Bronchial epithelial cell (primary cell): ENCODE measurements at regions not wholly inside any gene's neighbourhood (a gene's known extent, or its start where the extent isn't known, plus 50 kb on each side); places are given as distances from the start of the nearest gene placed in this dataset.

ENCODE experiments used
- DNase-seq: peaks from one replicate; pipeline ENCODE4 v3.0.0-alpha.2; 2010; ENCODE audit warnings: low read depth
- FAIRE-seq: peaks from 2 replicates; lab custom pipeline; 2011; peaks lifted over from hg19 to GRCh38; lab: Jason Lieb, UNC
- H3K27me3 ChIP-seq: 2 replicates; pipeline ENCODE4 v1.5.1; 2011; ENCODE audit warnings: low read length; ENCODE audit not compliant: control insufficient read depth, insufficient read depth
- H3K36me3 ChIP-seq: 2 replicates; pipeline ENCODE4 v1.5.1; 2011; ENCODE audit warnings: low read length; ENCODE audit not compliant: control insufficient read depth, insufficient read depth
- H3K4me3 ChIP-seq: 2 replicates; pipeline ENCODE4 v1.5.1; 2011; ENCODE audit warnings: mild to moderate bottlenecking, low read depth, low read length, control low read depth
- CTCF ChIP-seq: IDR thresholded peaks from 2 replicates; pipeline ENCODE4 v1.5.1; 2011; ENCODE audit warnings: mild to moderate bottlenecking, moderate library complexity, low read length, control low read depth, inconsistent platforms; ENCODE audit not compliant: insufficient read depth, severe bottlenecking

DNA sequence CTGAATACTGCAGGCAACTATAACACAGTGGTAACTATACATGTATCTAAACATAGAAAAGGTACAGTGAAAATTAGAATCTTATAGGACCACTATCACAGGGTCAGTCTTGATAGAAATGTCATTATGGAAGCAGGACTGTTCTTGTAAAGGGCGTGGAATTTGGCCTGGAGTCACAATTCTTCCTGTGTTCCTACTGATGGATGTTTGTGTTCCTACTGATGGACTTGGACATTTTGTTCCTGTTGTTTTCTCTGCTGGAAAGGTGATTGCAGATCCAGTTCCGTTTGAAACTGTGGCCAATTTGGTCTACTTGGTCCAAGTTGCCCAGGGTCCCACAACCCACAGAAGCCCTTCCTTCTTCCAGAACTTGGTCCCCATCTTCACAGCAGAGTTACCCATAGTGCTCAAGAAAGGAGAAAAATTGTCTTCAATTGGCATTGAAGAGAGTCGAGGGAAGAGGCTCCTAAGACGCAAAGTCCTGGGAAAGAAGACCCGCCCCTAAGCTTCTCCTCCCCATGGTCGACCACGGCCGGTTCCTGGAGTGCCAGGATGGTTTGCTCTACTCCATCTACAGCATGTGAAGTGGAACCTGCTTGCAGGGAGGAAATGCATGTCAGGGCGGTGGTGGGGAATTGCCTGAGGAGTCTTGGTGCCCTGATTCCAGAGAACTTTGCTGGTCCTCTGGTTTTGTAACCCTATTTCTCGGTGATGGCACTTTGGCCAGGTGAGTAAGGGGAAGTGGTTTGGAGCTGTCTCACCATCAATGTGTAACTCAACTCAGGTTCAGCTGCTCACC is 102.8 kb upstream of the RAB12 start:
- FAIRE-seq (no peak), DNase-seq (no peak)
- TF ChIP-seq CTCF, result no peak
- H3K4me3 ChIP-seq, result no peak overlapping the region
- H3K27me3 ChIP-seq, result no peaks in the 10 kb centered on the region
- H3K36me3 ChIP-seq, result no peaks in the 10 kb centered on the region

GRCh38 chr18:8507361-8507760 is 101.9 kb upstream of the RAB12 start:
- TF ChIP-seq CTCF, result no peak
- Histone ChIP-seq H3K36me3 (no peaks in the 10 kb centered on the region), H3K27me3 (no peaks in the 10 kb centered on the region), H3K4me3 (no peak overlapping the region)
- DNase-seq (peak; percentile 5), FAIRE-seq (no peak)

DNA sequence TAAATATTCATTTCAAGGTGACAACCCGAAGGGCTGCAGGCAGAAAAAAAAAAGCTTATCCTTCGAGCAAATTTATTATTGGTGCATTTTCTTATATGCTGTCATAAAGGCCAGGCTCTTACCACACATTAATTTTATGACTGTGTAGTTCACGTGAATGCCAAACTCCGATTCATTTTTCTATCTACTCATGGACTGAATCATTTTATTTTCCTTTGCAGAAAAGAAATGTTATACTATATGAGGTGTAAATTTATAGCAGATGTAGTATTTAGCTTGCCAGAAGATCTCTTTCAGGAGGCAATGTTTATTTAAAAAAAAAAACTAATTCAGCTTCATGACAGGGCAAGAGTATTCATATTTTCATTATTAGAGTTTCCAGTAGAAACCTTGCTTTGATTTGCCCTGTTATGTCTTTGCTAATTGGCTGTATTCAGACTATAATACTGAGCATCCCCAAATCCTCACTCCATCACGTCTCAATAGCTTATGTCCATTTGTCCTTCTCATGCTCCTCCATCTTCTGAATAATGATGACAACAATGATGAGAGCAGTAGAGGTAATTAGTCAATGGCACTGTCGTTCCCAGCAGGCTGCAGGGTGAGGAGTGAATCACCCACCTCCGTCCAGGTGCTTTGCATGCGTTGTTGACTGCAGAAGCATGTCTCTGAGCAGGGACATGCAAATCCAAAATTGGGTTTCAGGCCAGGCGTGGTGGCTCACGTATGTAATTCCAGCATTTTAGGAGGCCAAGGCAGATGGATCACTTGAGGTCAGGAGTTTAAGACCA is 101.1 kb upstream of the RAB12 start:
- Histone ChIP-seq H3K36me3 (no peaks in the 10 kb centered on the region), H3K27me3 (no peaks in the 10 kb centered on the region), H3K4me3 (no peak overlapping the region)
- TF ChIP-seq CTCF, result no peak
- FAIRE-seq (no peak), DNase-seq (peak; percentile 8)

DNA sequence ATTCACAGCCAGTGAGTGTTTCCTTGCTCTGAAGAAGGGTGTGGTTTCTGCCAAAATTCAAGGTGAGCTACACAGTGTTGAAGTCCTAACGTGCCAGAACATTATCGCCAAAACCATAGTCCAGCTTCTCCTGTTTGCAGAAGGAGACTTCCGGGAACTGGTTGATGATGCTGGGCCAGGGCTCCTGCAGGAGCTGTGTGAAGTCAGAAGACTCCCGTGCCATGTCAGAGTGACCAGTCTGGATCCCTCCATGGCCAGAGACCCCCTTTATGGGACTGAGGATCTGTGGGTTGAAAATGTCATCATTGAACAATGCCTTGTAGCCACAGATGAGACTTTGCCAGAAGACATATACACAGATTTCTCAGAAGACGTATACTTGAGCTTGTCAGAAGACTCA is 96.0 kb upstream of the RAB12 start:
- Histone ChIP-seq H3K4me3 (no peak overlapping the region), H3K36me3 (no peaks in the 10 kb centered on the region), H3K27me3 (no peaks in the 10 kb centered on the region)
- no peak for FAIRE-seq
- no peak for DNase-seq
- TF ChIP-seq CTCF, result no peak

- DNase-seq (no peak), FAIRE-seq (no peak)
- no peaks in the 10 kb centered on the region for H3K27me3 ChIP-seq
- no peaks in the 10 kb centered on the region for H3K36me3 ChIP-seq
- no peak for TF ChIP-seq CTCF
- H3K4me3 ChIP-seq, result no peak overlapping the region
These were observed 94.8 kb upstream of the RAB12 start for GRCh38 chr18:8514409-8514808.
